ENCODE measurements at regions not wholly inside any gene's neighbourhood (a gene's known extent, or its start where the extent isn't known, plus 50 kb on each side); places are given as distances from the start of the nearest gene placed in this dataset.

DNA sequence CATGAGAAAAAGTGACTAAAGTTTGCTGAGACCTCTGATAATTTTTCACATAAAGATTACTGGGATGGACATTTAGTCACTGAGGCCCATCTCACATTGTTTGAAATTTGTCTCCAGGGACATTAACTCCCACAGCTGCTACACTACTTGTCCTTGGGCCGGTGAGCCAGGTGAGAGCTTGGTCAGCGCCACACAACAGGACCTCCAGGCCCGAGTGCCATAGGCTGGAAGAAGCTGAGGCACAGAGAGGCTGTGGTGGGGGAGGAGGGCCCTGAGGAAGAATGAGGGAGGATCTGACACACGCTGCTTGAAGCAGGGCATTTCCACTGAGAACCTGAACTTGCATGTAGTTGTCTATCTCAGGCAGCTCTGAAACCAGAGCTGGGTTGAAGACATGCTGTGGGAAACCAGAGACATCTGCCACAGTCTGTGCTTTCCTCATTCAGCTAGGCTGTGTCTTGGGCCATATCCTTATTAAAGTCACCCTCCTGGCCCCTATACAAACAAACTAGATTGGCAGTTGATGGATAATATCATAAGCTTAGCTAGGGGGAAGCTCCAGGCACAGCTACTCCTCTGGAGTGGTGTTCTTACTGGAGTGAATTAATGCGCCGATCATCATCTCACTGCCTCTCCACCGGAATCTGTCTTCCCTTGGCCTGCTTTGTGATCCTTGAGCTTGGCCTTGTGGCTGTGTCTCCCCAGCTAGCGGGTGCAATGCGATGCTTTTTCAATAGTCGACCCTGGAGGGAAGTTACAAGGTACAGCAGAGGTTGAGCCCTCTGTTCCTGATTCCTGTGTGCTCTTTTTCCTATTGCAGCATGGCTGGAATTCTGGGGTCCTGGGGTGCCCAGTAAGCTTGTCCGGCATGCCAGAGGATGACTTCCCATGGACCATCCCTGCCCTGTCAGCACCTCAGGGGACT, 225.3 kb upstream of the B3GAT1 start:
- DNase-seq (ENCODE audit: low read depth in 4 of 4, low spot score in 1 of 4): no peak

DNA sequence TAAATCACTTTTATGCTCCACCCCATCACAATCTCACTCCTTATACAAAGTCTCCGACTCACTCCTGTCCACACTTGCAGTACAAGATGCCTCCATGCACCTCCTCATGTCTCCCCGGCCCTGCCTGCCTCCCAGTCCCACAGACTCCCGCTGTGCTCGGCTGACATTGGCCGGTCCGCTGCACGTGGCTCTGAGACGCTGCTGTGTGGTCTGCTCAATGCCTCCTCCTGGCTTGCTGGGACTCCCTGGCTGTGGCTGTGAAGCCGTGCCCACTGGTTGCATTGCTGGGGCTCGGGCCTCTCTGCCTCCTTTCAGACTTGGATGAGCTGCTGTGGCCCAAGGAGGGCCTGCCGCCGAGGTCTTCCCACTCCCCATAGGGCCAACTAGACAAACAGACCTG, 224.0 kb upstream of the B3GAT1 start:
- no peak for DNase-seq (ENCODE audit: low read depth in 4 of 4, low spot score in 1 of 4)

DNA sequence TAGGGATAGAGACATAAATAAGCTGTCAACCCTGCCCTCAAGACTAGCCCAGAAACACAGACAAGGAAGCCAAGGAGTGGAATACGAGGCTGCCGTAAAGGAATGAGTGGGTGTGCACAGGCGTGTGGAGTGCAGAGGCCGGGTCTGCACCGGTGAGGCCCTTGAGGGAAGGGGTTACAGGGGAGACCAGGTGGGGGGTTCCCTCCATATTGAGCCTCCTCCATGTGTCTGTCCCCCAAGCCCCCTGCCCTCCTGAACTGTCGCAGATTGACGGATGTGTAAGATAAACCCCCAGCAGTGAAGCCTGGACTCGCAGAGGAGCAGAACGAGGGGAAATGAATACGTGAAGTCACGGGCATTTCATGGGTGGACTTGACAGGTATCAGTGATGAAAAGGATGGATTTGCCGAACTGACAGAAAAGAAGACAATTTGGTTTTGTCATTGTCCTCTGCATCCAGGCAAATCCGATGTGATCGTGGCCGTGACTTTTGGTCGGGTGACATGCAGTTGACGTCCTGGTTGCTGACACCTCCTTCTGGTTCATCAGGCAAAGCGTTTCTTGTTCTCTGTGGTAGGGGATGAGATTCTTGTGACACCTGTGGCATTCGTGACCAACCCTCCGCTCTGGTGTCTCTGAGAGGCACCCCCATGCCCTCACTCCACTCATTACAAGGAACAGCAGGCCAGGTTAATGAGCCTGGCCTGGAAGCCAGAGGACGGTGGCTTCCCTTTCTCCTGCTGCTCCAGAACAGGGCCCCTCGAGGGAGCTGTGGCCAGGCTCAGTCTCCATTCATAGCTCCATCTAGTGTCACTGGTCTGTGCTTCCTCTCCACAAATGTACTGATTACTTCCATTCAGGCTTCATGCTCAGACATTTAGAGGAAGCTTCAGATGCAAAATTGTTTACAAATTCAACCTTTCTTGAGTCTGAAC, 223.1 kb upstream of the B3GAT1 start:
- DNase-seq (ENCODE audit: low read depth in 4 of 4, low spot score in 1 of 4): no peak

DNA sequence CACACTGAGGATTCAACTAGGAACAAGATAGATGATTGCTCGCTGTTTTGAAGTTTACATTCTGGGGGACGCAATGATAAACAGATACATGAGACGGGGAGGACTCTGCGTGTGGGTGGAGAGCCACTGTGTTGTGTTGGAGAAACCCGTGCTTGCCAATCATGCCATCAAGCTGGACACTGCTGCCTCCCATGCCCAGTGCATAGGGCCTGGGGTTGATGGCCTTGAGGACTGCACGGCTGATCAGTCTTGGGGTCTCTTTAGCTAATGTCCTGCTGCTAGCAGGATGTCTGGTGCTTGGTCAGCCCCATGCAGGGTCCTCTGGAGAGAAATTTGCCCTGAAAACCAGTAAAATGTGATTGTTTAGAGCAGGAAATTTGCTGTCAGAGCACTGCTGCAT, 221.2 kb upstream of the B3GAT1 start:
- DNase-seq (ENCODE audit: low read depth in 4 of 4, low spot score in 1 of 4): no peak

DNA sequence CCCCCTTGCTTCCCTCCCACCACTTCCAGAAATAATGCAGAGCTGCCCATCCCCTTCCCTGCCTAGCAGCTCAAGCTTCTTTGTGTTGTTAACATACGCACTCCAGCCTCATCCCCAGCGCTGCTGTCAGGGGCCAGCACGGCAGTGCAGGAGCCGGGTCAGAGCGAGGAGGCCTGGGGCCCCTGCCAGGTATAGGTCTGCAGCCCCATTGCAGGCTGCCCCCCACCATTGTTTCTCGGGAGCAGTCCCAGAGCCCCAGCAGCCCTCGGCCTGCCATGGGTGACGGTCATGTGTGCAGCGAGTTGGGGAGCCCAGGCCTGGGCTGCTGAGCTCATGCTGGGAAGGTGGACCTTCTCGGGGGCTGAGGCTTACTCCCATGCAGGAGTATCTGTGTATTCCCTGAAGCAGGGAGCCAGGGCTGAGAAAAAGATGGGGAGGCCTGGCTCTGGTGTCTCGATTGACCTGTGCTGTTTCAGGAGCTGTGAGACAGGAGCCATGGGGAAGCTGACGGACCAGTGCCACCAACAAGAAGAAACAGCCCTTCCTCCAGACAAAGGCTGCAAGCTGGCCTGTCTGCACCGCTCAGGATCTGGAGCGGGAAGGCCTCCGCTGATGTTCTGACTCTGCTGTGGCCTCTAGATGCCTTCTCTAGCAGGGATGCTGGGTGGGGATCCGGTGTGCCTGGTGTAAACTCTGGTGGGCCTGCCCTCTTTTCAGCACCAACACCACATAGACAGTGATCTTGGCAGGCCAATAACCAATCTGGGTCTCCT, 220.5 kb upstream of the B3GAT1 start:
- DNase-seq (ENCODE audit: low read depth in 4 of 4, low spot score in 1 of 4): no peak

DNA sequence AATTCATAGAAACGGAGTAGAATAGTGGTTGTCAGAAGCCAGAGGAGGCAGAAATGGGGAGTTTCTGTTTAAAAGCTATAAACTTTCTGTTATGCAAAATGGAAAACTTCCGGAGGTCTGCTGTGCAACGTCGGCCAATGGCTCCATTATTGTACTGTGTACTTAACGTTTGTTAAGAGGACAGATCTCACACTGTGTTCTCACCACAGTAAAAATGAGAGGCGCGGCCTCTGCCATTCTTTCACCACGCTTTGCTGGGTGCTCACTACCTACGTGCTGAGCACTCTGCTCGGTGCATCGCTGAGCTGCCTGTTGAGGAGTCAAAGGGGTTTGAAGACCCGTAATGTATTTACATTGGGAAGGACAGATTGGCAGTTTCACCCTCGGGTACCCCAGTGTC, 218.8 kb upstream of the B3GAT1 start:
- no peak for DNase-seq (ENCODE audit: low read depth in 4 of 4, low spot score in 1 of 4)

DNA sequence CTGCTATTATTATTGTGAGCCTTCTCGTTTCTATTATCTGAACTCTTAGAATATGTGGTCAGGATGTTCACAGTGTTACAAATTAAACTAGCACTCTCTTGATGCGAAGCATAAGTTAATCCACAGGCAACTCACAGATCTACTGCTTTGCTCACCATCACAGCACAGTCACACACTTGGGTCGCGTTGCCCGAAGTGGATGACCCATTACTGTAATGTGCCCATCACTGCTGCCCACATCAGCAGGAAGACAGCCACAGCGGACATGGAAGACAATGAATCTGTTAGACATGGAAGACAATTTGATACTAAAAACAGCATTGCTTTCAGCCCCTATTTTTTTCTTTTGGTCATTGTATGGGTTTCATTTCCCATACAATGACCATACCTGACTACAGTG, 216.4 kb upstream of the B3GAT1 start:
- DNase-seq (ENCODE audit: low read depth in 4 of 4, low spot score in 1 of 4): no peak

DNA sequence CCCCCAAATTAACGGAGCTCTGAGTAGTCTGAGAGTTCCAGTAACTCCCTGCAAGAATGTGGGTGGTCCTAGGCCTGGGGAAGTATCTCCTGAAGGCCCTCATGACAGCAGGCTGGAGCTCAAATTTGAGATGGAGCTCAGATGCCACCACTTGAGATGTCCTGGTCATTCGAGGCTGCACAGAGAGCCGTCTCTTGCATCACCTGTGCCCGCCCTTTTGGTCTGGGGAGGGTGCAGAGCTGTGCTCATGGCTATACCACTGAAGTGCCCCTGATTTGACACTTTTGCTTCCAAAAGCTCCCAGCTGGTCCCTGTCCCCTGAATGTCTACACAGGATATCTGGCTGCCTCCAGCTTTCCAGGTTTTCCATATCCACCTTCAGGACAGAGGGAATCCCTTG, 214.0 kb upstream of the B3GAT1 start:
- DNase-seq (ENCODE audit: low read depth in 4 of 4, low spot score in 1 of 4): no peak

DNA sequence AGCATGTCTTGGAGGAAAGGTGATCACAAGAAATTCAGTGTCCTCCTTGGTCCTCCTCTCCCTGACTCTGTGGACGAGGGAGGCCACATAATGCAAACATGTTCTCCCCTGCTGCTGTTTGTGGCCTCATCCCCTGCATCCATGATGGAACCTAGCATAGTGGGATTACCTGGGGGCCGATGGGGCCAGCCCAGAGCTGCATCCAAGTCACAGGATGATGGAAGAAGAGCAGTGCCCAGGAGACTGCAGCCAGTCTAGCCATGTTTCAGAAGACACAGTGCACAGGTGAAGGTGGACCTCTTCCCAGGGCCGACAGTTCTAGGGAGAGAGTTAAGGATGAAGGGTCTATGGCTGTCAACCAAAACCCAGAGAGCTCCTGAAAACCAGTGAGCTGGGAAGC, 213.6 kb upstream of the B3GAT1 start:
- DNase-seq (ENCODE audit: low read depth in 4 of 4, low spot score in 1 of 4): no peak

DNA sequence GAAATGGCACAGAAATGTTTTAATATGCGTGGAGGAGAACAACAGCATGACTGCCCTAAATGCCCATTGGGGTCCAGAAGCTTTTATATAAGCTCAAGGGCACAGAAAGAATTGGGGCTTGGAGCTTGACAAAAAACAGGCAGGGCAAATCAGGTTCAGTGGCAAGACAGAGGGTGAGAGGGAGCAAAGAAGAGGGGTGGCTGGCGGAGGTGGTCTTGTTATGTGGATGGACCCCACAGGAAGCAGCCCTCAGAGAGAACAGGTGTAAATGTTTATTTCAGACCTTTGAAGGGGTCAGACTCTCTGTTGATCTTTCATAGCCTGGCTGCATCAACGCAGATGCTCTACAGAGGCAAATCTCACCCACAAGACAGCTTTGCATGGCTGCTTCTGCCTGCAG, 213.1 kb upstream of the B3GAT1 start:
- DNase-seq (ENCODE audit: low read depth in 4 of 4, low spot score in 1 of 4): no peak

DNA sequence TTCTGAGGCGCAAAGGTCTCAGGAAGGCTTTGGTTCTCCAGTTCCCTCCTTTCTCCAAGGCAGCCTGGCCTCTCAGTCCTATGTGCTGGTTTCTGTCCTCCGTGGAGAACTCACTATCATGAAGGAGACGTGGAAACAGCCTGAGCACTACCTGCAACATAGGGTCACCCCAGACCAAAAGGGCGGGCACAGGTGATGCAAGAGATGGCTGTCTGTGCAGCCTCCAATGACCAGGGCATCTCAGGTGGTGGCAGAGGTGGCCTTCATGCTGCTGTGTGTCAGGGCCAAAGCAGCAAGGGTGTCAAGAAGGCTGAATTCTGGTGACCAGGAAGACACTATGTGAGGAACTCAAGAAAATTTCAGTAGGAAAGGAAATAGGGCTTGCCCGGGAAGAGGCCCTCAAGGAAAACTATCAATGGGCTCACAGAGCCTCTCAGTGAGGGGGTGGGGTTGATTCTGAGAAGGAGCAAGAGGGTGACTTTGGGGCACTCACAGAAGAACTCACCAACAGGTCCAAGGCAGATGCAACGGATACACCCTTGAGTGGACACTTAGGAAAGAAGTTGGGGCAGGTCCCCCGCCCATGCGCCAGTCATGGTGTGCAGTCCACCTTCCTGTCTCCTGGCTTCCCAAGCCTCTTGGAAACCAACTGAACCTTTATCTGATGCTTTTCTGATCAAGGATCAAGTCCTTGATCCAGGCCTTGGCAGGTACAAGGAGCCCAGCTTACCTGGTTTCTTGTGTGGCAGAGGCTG, 212.3 kb upstream of the B3GAT1 start:
- DNase-seq (ENCODE audit: low read depth in 4 of 4, low spot score in 1 of 4): no peak

DNA sequence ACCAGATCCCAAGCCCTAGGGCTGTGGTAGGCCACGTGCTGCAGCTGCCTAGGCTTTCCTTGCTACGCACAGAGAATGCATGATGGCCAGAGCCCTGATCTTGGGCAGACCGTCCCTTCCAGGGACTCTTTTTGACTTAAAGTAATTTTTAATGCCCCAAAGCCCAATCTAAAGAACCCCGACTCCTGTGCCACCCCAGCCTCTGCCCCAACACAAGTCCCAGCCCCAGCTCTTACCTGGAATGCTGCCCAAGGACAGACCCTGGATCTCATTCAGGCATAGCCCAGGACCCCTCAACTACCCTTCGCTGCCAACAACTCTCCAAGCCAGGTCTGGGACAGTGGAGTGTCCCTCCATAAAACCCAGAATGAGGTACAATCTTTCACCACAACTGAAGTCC, 211.7 kb upstream of the B3GAT1 start:
- no peak for DNase-seq (ENCODE audit: low read depth in 4 of 4, low spot score in 1 of 4)

DNA sequence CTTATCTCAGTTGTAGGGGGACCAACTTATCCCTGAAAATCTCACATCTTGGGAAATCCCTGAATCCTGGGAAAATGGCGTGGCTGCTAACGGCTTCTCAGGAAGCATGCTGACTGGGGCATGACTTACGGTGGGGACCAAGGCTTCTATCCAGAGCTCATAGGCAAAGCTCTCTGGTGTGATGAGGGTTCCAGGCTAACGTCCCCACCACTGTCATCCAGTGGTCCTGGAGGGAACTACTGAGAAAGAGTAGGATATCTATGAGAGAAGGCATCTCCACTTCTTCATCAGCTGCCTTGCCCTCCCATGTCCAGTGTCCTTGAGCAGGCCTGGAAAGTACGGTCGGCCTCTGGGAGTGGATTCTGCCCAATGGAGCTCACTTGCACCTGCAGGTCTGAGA, 210.4 kb upstream of the B3GAT1 start:
- no peak for DNase-seq (ENCODE audit: low read depth in 4 of 4, low spot score in 1 of 4)

DNA sequence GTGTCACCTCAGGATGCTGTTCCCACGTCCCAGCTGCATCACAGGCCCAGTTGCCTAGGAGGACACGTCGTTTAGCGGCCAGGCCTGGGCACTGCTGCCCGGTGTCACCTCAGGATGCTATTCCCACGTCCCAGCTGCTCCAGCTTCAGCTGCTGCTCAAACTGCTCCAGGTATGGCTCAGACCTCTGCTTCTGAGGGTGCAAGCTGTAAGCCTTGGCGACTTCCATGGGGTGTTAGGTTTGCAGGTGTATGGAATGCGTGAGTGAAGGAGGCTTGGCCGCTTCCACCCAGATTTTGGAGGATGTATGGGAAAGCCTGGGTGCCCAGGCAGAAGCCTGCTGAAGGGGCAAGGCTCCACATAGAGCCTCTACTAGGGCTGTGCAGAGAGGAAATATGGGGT, 205.3 kb upstream of the B3GAT1 start:
- no peak for DNase-seq (ENCODE audit: low read depth in 4 of 4, low spot score in 1 of 4)

DNA sequence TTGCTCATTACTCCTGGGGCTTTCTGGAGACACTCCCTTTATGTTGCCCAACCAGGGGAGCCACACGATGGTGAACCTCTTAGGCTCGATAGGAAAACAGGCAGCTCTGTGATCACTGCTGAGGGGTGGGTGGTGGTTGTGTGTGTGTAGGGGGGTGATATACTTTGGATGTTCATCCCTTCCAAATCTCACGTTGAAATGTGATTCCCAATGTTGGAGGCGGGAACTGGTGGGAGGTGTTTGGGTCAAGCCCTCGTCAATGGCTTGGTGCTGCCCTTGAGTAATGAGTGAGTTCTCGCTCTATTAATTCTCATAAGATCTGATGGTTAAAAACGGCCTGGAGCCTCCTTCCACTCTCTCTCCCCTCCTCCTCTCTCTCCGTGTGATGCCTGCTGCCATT, 204.0 kb upstream of the B3GAT1 start:
- no peak for DNase-seq (ENCODE audit: low read depth in 4 of 4, low spot score in 1 of 4)

DNA sequence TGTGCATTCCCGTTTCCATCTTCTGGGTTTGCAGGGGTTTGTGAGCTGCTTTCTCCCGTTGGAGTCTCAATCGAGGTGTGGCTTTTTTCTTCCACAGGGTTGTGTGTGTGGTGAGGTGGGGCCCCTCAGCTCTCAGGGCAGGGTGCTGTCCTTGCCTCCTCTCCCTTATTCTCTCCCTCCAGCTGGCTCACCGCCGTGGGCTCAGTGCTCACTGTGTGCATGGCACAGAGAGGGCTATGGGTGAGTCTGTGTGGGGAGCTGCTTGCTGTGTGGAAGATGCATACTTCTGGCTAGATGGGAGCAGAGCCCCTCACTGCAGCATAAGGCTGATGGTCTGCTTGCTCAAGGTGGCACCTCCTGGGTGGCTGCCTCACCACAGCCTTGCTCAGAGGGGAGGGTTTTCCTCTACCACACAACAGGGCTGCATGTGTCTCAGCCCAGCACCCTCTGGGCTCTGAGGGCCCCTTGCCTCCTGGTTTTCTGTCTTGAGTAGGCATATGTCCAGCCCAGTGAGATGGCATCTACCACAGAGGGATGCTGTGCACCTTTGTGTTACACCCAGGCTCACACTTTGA, 203.1 kb upstream of the B3GAT1 start:
- DNase-seq (ENCODE audit: low read depth in 4 of 4, low spot score in 1 of 4): no peak

DNA sequence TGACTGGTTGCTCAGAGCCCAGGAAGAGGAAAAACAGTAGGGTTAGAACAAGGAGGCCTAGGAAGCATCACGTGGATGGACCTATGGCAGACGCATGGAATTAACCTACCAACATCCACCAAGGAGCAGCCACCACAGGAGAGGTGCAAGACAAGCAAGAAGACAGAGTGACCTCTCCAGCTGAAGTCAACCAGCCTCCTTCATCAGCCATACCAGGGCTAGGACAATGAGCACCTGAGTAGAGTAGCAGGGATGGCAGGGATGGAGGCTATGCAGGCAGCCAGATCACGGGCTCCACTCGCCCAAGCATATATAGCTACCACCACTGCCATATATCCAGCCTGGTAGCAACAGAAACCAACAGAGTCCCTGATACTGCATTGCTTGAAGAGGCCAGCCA, 202.1 kb upstream of the B3GAT1 start:
- no peak for DNase-seq (ENCODE audit: low read depth in 4 of 4, low spot score in 1 of 4)

DNA sequence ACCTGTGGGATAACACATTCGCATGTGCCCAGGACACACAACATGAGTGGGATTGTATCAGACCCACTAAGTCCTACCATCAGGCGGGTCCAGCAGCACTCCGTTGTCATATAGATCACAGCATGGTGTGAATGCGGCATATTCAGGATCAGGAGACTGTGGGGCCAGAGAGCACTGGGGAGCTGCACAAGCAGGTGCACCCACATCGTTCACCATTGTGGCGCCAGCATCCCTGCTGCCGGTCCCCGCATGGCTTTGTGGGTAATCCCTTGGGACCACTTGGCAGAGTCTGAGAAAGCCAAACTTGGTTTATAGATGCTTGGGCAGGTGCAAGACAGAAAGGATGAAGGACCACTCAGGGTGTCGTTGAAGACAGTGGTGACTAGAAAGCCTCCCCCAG, 201.6 kb upstream of the B3GAT1 start:
- no peak for DNase-seq (ENCODE audit: low read depth in 4 of 4, low spot score in 1 of 4)

DNA sequence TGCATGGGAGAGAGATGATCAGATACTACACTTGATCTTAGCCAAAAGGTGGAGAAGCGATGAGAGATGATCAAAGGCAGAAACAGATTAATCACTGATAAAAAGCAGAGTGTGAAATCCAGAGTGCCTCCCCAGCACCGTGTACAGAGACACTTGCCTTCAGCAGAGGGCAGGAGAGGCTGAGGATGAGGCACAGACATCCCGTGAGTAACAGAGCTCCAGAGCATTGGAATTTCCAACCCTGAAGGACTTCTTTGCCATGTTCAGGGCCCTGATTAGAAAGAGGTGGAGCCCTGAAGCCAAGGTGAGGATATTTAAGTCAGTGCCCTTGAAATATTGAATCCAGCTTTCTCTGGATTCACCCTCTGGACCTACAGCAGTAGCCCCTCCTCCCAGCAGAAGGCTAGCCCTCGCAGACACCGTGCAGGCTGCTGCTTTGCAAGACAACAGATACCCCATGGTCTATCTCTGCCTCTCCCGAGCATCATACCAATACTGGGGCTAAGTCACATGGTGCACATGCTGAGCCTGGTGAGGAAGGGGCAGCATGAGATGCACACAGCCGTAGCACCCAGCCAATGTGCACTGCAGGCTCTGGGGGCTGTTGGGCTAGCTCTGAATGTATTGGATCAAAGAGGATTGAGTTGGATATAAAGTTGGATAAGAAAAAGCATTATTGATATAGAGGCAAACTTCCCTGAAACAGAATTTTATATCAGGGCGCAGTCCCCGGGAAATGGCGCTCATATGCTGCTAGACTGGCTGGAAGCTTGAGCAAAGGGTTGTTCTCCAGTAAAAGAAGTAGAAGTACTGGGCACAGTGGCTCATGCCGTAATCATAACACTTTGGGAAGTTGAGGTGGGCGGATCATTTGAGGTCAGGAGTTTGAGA, 200.3 kb upstream of the B3GAT1 start:
- no peak for DNase-seq (ENCODE audit: low read depth in 4 of 4, low spot score in 1 of 4)

All from stimulated activated CD4-positive, alpha-beta T cell treated with anti-CD3 and anti-CD28 coated beads, Interleukin-1b, Interleukin-23, amount 100 ng/mL, for 24 hours (primary cell).